ENCODE measurements at regions not wholly inside any gene's neighbourhood (a gene's known extent, or its start where the extent isn't known, plus 50 kb on each side); places are given as distances from the start of the nearest gene placed in this dataset.

GRCh38 chr3:23709987-23710386 is 95.8 kb upstream of the UBE2E1 start (continued):
- TF ChIP-seq, protein P1, sequence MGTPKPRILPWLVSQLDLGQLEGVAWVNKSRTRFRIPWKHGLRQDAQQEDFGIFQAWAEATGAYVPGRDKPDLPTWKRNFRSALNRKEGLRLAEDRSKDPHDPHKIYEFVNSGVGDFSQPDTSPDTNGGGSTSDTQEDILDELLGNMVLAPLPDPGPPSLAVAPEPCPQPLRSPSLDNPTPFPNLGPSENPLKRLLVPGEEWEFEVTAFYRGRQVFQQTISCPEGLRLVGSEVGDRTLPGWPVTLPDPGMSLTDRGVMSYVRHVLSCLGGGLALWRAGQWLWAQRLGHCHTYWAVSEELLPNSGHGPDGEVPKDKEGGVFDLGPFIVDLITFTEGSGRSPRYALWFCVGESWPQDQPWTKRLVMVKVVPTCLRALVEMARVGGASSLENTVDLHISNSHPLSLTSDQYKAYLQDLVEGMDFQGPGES (IDR thresholded peaks at IDR 0.05): no peak
- no peak for TF ChIP-seq SREBF2 (IDR thresholded peaks at IDR 0.05; ENCODE audit: low read length)
- no peak for TF ChIP-seq CBX5 (IDR thresholded peaks at IDR 0.05; ENCODE audit: low read depth)

GRCh38 chr3:23710555-23710954 is 95.2 kb upstream of the UBE2E1 start:
- Histone ChIP-seq H2AFZ (ENCODE audit: control insufficient read depth, low read depth, low read length) (no peak overlapping the region), H3K4me2 (ENCODE audit: control insufficient read depth, insufficient read depth) (no peak overlapping the region), H3K9me3 (replicated peaks; ENCODE audit: control insufficient read depth, insufficient read depth, low read length) (no peaks in the 10 kb centered on the region; the same call in 2 of the 3 replicates), H3K4me3 (no peak overlapping the region), H3K9ac (ENCODE audit: control insufficient read depth, insufficient read depth, low read length) (no peak overlapping the region), H3K27ac (ENCODE audit: control insufficient read depth, insufficient read depth) (no peak overlapping the region), H3K79me2 (ENCODE audit: control insufficient read depth, insufficient read depth, low read length) (no peaks in the 10 kb centered on the region), H3K36me3 (ENCODE audit: control insufficient read depth in 2 of 2, insufficient read depth in 2 of 2, low read length in 1 of 2) (no peaks in the 10 kb centered on the region), H4K20me1 (ENCODE audit: control insufficient read depth, insufficient read depth) (no peaks in the 10 kb centered on the region), H3K4me1 (ENCODE audit: control insufficient read depth, insufficient read depth, low read length) (peaks cover 3% of the 10 kb centered on the region; the same call in 1 of the 2 replicates), H3K27me3 (replicated peaks in 1 of 2; ENCODE audit: control insufficient read depth in 2 of 2, insufficient read depth in 2 of 2, low read length in 1 of 2) (no peaks in the 10 kb centered on the region)
- no peak for ATAC-seq
- BruUV-seq (replicated peaks): no TSS peak
- no peak for TF ChIP-seq SP1 (IDR thresholded peaks at IDR 0.05; ENCODE audit: low read depth, low read length)
- TF ChIP-seq SMAD5 (IDR thresholded peaks at IDR 0.05; ENCODE audit: low read depth): no peak
- no peak for TF ChIP-seq RAD51 (IDR thresholded peaks at IDR 0.05)
- no peak for TF ChIP-seq PAX8 (IDR thresholded peaks at IDR 0.05)
- no peak for TF ChIP-seq ASH2L (IDR thresholded peaks at IDR 0.05; ENCODE audit: borderline replicate concordance, low read depth)
- TF ChIP-seq ATF2 (IDR thresholded peaks at IDR 0.05; ENCODE audit: low read length): no peak
- no peak for TF ChIP-seq TCF7 (IDR thresholded peaks at IDR 0.05; ENCODE audit: borderline replicate concordance)
- TF ChIP-seq HDGF (IDR thresholded peaks at IDR 0.05): no peak
- TF ChIP-seq, protein P2, sequence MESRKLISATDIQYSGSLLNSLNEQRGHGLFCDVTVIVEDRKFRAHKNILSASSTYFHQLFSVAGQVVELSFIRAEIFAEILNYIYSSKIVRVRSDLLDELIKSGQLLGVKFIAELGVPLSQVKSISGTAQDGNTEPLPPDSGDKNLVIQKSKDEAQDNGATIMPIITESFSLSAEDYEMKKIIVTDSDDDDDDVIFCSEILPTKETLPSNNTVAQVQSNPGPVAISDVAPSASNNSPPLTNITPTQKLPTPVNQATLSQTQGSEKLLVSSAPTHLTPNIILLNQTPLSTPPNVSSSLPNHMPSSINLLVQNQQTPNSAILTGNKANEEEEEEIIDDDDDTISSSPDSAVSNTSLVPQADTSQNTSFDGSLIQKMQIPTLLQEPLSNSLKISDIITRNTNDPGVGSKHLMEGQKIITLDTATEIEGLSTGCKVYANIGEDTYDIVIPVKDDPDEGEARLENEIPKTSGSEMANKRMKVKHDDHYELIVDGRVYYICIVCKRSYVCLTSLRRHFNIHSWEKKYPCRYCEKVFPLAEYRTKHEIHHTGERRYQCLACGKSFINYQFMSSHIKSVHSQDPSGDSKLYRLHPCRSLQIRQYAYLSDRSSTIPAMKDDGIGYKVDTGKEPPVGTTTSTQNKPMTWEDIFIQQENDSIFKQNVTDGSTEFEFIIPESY (IDR thresholded peaks at IDR 0.05): no peak
- TF ChIP-seq ZSCAN29 (IDR thresholded peaks at IDR 0.05): no peak
- SMC1A ChIA-PET (ENCODE audit: uncharacterized antibody, unreplicated experiment): interaction anchor here (0.5 to 1.5 kb wide), 7 partner anchors 24 to 562 kb away, joined by 3 to 4 read pairs (median 3); no protein-coding TSS in a partner anchor
- in situ Hi-C loops (cut with MboI) (no loop called here), intact Hi-C loops (cut with micrococcal nuclease; ENCODE audit: unreplicated experiment) (no loop called here)
- RAD21 ChIA-PET (ENCODE audit: unreplicated experiment): interaction anchor here (0.9 to 1.1 kb wide), 2 partner anchors 51 to 55 kb away, joined by 3 to 4 read pairs; no protein-coding TSS in a partner anchor
- CTCF ChIA-PET: interaction anchor here (0.8 to 1.3 kb wide), 2 partner anchors 9 to 15 kb away, joined by 3 to 4 read pairs; no protein-coding TSS in a partner anchor
- no peak for FAIRE-seq
- POLR2A ChIA-PET: interaction anchor here (0.6 to 1.1 kb wide), 2 partner anchors 18 to 521 kb away, joined by 3 to 4 read pairs; no protein-coding TSS in a partner anchor
- DNase-seq (ENCODE audit: low read depth, low spot score): no peak
- 87% methylated on average over 9 of the region's 9 CpGs for WGBS (ENCODE audit: insufficient coverage, insufficient replicate concordance, low lambda C conversion rate, missing lambda C conversion rate)
